NCI-H2227 (cell line): ENCODE measurements at regions not wholly inside any gene's neighbourhood (a gene's known extent, or its start where the extent isn't known, plus 50 kb on each side); places are given as distances from the start of the nearest gene placed in this dataset.
A peak's percentile ranks its signal among the peaks of the same experiment; 100 is the strongest.
"Not testable (repeated sequence)": the region's sequence is repeated elsewhere in the genome, so short reads cannot be mapped to it uniquely, and the experiment has no call there.

Experiments
- DNase-seq: peaks from one replicate; lab custom pipeline; 2025; ENCODE audit not compliant: unreplicated experiment; lab: John Stamatoyannopoulos, UW

DNA sequence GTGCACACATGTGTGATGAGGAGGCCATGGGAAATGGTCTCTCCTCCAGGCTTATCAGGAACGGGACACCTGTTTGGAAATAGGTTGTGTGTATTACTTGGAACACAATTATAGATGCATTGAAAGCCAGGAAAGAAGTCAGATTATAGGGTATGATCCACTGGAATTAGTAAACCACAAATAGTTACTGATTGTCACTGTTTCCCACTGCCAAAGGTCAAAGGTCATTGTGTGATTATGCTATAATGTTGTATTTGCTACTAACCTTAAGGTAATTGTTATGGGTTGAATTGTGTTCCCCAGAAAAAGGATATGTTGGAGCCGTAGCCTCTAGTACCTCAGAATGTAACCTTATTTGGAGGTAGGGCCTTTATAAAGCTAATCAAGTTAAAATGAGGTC lies 129.9 kb upstream of the FBXO33 start:
- no peak for DNase-seq

DNA sequence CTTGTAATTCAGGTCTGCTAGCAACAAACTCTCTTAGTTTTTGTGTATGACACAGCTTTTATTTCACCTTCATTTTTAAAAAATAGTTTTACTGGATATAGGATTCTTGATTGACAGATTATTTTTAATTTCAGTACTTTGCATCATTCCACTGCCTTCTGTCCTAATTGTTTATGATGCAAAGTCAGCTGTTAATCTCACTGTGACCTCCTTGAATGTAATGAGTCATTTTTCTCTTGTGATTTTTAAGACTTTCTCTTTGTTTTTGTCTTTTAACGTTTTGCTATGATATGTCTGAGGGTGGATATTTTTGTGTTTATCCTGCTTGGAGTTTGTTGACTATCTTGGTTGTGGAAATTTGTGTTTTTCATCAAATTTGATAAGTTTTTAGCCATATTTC lies 126.3 kb upstream of the FBXO33 start:
- DNase-seq, result no peak

DNA sequence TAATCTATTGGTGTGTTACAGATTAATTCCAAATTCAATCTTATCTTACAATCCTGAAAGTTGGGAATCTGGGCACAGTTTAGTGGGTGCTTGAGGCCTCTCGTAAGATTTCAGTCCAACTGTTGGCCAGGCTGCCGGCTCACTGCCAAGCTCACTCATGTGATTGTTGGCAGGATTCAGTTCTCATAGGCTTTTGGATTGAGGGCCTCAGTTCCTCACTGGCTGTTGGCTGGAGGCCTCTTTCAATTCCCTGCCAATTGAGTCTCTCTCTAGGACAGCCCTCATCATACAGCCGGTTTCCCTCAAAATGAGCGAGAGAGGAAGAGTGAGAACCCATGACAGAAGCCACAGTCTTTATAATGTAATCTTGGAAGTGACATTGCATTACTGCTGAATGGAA lies 123.5 kb upstream of the FBXO33 start:
- DNase-seq, result no peak

DNA sequence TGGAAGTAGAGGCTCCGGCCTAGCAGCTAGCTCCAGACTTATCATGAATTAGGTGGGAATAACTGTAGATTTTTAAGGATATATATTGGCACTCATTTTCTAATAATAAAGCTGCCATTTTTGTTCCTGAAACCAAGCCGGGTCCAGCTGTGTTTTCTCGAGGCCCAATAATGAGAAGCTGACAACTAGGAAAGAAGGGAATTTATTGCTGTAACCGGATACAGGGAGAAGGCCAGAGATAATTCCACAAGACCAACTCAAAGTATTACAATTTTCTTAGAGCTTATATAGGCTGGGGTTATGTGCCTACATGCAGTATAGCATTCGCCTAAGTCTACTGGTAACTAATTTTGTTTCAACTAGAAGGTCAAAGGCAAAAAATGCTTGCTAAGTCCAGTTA lies 122.3 kb upstream of the FBXO33 start:
- DNase-seq, result no peak

DNA sequence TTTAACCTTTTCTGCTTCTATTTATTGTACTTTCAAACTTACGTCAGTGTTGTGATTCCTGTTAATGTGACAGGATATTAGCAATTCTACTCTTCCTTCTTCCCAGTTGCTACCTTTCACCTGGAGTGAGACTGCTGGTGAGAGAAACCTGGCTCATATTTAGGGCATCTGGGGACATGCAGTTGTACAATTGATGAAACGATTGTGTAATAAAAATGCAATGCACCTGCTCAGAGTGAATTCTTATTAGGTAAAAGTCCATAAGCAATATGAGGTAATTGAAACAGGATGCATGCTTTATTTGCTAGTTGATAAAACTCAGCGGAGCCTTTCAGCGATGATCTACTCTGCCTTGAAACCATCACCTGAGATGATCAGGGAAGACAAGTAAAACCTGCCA lies 116.1 kb upstream of the FBXO33 start:
- DNase-seq, result no peak

DNA sequence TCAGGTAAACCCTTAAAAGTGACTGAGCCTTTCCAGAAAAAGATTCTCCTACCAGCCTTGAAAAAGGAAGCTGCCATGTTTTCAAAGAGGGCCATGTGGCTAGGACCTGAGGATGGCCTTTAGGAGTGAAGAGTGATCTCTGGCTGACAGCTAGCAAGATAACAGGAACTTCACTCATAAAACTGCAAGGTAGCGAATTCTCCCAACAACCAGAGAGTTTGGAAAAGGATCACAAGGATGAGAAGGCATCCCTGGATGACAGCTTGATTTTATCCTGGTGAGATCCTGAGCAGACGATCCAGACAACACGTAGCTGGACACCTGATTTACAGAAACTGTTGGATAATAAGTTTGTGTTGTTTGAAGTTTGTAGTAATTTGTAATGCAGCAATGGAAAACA lies 115.6 kb upstream of the FBXO33 start:
- no peak for DNase-seq

DNA sequence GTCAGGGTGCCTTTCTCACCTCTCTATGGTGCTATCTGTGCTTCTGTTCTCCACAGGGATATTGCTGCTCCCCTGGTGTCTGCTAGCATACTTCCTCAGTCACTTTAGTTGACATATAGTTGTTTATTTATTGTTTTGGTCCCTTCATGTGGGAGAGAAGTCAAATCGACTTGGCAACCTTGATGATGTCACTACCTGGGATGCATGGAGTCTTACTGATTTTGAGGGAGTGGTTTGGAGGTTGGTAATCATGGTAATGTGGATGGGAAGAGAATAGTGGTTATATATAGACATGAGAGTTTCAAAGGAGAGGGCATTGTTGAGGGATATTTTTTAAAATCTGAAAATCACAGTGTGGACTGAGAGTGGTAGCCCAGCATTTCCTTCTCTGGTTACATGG lies 73.6 kb upstream of the FBXO33 start:
- DNase-seq, result no peak

DNA sequence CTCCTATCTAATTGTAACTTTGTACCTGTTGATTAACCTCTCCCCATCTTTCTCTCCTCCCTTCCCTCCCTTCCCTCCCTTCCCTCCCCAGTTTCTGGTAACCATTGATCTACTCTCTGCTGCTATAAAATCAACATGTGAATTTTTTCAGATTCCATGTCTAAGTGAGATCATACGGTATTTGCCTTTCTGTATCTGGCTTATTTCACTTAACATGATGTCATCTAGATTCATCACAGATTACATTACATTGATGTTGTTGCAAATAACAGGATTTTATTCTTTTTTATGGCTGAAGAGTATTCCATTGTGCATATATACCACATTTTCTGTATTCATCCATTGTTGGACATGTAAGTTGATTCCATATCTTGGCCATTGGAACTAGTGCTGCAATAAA lies 68.0 kb upstream of the FBXO33 start:
- DNase-seq, result no peak

DNA sequence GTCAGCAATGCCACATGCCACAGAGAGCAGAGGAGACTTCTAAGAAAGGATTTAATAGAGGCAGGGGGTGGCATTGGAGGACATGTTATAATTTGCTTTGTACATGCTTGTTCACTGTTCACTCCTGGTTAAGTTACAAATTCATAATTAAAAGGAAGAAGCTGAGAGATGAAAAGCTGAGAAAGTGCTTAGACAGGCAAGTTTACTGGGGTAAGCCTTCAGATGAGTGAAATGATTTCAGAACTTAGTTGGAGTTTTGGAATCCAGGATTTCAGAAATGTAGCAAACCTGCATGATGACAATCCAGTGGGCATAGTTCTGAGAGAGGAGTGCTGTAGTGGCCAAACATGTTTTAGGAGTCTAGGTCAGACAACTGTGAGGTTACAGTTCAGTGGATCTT lies 67.3 kb upstream of the FBXO33 start:
- no peak for DNase-seq

DNA sequence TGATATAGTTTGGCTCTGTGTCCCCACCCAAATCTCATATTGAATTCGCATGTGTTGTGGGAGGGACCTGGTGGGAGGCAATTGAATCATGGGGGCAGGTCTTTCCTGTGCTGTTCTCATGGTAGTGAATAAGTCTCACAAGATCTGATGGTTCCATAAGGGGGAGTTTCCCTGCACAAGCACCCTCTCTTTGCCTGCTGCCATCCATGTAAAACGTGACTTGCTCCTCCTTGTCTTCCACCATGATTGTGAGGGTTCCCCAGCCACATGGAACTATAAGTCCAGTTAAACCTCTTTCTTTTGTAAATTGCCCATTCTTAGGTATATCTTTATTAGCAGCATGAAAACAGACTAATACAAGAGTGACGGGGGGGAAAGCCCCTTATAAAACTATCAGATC lies 65.4 kb upstream of the FBXO33 start:
- DNase-seq, result not testable (repeated sequence)

DNA sequence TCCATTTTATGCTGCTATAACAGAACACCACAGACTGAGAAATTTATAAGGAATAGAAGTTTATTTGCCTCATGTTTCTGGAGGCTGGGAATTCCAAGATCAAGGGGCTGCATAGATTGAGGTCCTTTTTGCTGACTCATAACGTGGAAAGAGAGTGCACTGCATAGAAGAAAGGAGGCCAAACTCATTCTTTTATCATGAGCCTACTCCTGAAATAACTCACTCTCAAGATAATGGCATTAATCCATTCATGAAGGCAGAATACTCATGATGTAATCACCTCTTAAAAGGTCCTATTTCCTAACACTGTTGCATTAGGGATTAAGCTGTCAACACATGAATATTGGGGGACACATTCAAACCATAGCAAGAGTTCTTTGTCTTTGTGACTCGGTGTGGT lies 60.0 kb upstream of the FBXO33 start:
- DNase-seq, result no peak

DNA sequence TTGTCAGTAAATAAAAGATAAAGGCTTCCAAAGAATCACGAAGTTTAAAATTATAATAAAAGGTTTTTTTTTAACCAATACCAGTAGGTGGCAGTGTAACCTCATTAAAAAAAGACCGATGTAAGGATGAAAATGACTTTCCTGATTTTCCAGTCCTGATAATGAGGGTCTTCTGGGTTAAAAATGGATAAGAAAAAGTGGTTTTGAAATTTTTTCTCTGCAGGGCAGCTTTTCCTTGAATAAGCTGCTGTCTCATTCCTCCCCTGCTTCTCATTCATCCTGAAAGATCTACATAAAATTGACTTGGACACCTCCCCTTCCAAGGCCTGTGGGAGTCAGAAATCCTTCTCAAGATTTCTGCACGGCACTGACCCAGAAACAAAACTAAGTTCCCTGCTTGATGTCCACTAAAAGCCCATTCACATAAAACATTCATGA lies 58.9 kb upstream of the FBXO33 start:
- DNase-seq, result peak; percentile 62

DNA sequence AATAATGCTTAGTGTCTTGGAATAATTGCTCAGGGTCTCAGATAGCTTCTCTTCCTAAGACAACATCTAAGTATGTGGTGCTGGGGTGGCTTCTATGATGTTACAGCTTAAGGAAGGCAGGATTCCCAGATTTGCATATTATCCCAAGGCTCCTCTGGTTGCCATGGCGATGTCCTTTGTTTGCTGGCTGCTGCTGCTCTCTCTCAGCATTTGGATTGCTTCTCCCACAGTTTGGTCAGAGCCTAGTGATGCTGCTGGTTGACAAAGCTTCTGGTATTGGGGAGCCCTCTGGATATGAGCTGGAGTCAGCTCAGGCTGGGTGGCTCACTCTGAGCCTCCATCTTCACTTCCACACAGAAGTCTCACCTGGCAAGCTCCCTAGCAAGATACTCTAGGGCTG lies 56.4 kb upstream of the FBXO33 start:
- peak; percentile 58 for DNase-seq

DNA sequence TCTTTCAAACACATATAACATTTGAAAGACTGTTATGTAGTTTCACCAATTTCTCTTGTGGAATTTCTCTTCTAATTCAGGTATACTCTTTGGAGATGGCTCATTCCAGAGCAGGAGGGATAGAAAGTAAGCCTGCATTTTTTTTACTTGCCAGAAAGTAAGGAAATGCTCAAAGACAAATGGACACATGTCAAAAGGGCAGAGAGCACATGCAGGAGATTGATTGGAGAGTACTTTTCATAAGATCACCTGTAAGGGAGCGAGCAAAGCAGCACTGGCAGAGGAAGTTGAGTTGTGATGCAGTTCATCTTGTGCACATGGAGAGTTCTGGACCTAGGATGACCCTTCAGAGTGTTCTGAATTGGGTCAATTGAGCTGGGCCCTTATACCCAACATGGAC lies 51.4 kb upstream of the FBXO33 start:
- DNase-seq, result no peak
